Activated CD8-positive, alpha-beta memory T cell treated with anti-CD3 and anti-CD28 coated beads, Interleukin-2, amount 50 U/mL, for 4 hours (primary cell): ENCODE measurements at regions not wholly inside any gene's neighbourhood (a gene's known extent, or its start where the extent isn't known, plus 50 kb on each side); places are given as distances from the start of the nearest gene placed in this dataset.

ENCODE experiments used
- DNase-seq: peaks from one replicate; pipeline ENCODE4 v3.0.0-alpha.2; 2020

DNA sequence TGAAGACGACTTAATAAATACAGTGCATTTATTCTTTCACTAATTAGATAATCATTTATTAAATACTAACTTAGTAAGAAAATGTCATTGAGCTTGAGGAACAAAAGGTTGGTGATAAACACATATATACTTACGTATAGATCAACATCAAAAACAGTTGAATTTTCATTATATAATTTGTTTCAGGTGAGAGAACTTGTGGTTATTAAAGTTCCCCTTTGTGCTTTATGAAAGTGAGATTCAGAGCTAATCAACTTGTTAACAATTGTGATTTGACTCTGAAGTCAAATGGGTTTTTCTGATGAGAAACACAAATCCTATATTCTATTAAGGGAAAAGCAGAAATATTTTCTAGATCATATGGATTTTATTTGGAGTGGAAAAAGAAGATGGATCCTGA is 524.0 kb downstream of the SOX11 start:
- no peak for DNase-seq

DNA sequence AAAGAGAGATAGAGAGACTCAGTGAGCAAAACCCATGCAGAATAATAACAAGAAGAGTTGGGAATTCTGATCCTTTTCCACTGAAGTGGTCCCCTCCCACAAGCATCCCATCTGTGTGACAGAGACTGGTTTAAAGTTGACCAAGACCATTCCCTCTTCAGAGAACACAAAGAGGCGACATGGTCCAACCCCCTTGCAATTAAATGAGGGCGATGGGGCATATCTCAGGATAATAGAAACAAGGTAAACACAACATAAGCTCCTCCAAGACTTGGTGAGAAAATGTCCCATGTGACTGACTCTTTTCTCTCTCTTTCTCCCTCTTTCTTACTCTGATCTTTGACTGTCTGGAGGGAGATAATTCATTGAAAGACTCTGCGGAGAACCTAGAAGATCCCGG is 526.7 kb downstream of the SOX11 start:
- no peak for DNase-seq

DNA sequence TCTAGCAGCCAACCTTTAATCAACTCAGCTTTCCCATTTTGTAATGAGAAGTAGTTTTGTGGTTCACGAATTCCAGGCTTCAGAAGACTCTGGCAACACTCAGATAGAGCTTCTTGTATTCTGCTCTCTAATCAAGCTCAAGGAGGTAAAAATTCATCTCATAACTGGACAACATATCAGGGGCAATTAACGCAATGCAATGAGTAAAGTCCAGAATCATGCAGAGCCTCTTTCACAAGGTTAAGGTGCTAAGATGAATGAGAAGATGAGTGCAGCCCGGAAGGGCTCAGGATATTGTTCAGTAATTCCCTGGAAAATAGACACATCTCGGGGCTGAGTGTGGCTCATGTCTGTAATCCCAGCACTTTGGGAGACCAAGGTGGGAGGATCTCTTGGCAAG is 527.7 kb downstream of the SOX11 start:
- DNase-seq: no peak

DNA sequence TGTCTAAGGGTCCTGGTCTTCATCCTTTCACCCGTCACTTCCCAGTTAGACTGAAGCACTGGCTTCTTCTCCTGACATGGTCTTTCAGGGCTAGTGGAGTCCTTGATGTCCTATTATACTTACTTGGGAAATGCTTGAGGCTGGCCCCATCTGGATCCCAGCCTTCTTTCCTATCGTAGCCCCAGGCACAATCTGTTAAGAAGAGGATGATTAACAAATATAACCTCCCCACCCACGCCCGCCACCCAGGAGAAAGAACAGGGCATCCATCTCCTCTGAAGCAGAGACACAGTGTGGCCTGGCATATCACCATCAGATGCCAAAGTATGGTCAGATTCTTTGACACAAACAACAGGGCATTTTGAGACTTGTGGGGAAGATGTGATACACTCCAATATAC is 530.1 kb downstream of the SOX11 start:
- DNase-seq: no peak

DNA sequence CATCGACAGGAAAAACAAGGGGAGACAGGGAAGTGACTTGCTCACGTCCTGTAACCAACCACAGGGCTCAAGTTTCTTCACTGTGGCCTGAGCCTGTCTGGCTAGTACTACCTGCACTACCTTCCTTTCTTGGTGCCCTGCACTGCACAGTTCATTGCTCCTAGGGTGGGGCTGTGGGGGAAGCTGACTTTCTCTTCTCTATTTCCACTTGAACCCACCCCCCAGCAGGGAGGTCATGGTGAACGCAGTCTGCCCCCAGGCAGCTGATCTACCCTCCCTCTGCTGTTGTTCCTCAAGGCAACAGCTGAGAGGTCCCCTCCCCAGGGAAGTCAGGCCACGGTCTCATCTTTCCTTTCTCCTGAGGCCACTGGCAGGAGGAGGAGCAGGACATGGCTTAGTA is 532.1 kb downstream of the SOX11 start:
- DNase-seq: no peak

DNA sequence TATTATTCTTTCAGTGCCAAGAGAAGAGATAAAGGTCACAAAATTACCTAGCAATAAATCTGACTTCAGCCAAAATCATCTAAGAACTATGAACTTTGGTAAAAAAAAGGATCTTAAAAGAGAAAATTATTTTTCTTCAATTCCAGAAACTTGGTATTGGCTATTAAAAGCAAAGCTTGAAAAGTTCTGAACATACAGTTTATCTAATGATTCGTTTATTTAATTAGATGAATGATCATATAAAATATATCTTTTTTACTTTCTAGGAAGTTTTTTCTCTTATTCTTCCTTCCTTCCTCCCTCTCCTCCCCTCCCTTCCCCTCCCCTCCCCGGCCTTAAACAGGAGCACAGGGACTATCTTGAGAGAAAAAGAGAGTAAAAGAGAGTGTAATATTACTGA is 536.1 kb downstream of the SOX11 start:
- DNase-seq: no peak

DNA sequence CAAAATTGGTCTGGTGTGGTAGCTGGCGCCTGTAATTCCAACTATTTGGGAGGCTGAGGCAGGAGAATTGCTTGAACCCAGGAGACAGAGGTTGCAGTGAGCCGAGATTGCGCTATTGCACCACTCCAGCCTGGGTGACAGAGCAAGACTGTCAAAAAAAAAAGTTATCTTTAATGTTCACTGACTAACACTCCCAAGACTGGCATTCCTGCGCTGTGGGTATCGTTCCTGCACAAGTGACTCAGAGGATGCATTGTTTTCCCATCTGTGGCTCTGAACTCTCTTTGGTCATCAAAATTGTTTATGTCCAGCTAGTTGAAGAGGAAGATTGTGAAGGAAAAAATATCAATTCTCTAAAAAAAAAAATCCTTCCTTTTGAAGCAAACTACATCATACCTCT is 539.0 kb downstream of the SOX11 start:
- no peak for DNase-seq

DNA sequence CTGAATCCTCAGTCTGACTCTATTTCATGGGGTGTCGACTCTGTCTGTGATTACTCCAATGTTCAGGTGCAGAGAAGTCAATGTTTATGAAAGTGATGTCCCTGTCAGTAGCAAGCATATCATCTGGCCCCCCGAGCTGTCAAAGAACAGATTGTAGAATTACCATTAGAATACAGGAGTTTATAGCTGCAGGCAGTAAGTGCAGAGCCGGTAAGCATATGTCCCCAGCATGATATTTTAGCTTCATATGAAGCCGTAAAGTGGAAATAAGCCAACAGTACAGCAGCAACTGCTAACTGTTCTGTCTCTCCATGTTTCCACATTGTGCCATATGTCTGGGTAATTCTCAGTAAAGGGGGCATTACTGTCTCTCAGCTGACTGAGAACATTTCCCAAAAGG is 541.8 kb downstream of the SOX11 start:
- DNase-seq: no peak

DNA sequence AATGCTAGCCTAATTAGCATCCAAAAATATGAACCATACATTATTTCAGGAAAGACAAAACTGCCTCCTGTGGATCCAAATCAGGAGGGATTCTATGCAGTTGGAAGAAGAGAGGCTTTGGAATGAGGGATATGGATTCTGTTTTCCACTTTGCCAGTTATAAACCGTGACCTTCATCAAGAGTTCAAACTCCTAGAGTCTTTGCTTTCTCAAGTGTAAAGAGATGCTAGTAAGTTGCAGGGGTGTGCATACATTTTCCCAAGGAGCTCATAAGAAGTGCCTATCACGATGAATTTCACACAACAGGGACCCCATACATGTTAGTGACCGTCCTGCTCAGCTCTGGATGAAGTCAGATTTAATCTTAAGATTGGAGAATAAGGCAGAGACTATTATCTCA is 542.5 kb downstream of the SOX11 start:
- DNase-seq: no peak

DNA sequence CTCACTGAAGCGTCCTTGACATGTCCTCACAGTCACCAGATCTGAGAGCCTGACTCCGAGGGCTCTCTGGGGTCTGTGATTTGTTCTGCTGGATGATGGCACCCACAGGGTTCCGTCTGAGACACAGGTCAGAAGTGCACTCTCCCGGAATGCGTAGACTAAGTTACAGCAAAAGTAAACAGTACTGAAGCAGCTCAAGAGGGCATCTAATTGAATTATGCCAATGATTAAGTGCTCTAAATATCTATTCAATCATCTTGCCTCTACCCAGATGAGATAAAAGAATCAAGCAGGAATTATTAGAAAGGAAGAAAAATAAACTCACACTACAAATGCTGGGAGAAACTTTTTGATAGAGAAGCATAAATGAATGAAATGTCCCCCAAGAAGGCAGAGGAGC is 544.1 kb downstream of the SOX11 start:
- no peak for DNase-seq

DNA sequence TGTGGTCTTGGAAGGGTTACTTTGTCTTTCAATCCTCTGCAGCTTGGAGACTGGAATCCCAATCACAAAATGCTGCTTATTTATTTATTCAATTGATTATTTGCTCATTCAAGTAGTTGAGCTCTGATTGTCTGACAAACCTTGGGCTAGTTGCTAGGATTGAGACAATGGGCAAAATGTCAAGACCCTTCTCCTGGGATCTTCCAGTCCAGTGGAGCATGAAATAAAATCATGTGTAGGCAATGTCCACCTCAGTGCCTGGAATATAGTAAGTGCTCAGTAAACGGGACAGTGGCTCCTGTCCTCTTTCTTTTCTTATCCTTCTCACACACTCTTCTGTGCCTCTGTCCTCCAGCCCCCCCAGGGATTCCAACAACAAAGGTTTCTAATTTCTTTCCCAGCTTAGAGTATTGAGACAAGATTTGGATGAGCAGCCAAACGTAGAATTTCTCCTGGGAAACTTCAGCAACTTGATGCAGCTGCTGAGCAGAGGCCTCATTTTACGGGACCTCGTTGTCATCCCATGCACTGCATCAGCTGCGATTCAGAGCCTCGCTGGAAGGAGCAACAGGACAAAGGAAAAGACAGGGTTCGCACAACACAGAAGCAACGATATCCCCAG is 545.0 kb downstream of the SOX11 start:
- no peak for DNase-seq

DNA sequence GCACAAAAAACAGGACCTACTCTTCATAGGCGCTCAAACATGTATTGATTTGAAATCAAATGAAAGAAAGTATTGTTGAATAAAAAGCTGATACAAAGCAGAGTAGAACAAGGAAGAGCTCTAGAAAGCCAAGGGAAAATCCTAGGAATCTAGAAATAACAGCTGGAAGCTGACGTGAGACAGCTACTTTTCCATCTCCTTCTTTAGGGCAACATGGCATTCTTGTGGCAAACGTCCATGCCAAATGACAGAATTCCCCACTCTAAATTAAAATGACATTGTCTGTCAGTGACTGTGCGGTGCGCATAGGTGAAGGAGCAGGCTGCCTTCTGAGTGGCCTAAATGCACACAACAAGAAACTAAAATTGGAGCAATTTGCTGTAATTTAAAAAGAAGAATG is 557.4 kb downstream of the SOX11 start:
- DNase-seq: no peak

DNA sequence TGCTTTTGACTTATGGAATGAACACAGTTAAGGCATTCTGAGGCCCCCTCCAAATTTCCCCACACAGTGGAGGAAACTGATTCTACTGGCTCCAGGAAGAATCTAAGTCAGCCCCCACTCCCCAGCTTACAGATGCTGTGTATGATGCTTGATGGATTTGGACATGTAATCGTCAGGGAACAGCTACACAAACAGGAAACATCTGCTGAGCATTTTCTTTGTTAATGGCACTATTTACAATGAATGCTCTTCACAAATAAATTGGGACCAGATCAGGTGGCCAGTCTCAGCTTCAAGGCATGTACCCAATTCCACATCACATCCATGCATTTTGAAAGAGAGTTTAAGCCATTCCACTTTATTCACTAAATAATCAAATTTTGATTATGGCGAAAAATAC is 562.3 kb downstream of the SOX11 start:
- no peak for DNase-seq

DNA sequence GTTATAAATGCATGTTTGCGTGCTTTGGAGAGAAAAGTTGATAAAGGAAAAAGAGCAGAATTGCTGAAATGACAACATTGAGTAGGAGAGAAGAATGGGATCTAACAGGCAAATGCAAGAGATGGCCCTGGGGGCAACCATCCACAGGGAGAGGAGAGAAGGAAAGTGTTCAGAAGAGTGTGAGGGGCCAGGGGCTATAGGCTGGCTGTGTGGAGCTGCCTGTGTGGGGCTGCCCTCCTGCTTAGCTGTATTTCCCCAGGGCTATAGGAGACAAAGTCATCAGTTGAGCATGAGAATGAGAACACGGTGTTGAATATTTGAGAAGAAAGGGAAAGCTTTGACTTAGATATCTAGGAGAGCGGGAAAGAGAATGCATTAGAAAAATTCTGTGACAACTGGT is 572.0 kb downstream of the SOX11 start:
- DNase-seq: no peak

DNA sequence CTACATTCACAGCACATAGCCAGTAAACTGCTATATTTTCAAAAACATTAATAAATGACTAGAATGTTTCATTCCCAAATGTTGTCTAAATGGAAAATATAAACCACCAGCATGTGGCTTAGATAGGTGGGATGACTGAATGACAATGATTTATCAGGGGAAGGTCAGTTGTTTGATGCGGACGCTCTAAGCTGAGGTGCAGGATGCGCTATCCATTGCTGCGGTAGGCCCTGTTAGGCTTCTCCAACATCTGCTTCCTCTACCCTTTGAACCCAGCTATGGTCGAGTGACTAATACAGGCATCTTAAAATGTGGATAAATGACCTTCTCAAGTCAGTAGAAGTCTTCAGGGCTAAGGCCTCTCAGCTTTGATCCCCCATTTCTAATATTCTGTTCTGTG is 584.2 kb downstream of the CMPK2 start:
- no peak for DNase-seq

DNA sequence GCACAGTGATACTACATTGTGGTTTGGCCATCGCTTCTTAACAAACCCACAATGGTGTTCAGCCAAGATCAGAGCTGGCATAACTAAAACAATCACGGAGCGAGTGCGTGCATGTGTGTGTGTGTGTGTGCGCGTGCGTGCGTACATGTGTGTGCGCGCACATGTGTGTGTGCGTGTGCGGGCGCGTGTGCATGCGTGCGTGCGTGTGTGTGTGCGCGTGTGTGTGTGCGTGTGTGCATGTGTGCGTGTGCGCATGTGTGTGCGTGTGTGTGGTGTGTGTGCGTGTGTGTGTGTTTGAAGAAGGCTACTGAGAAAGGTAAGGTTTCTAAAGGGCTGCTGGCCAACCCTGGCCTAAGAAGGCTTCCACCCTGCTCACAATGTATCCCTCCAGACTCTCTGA is 582.4 kb downstream of the CMPK2 start:
- no peak for DNase-seq

DNA sequence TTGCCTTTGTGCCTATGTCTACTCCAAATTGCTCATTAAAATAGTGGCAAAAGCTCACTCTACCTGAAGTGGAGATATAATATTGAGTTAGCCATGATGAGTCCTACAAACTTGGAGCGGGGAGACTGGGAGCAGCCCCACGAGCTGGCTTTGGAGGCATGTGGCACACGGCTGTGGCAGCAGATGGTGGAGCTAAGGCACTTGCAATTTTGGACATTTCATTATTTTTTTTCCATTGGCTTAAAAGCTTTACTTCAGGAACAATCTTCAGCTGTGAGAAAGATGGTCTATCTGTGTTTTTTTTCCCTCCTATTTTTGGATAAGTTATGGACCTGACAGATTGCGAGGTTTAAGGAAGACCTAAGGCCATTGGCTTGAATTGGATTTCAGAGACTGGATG is 578.3 kb downstream of the CMPK2 start:
- no peak for DNase-seq

DNA sequence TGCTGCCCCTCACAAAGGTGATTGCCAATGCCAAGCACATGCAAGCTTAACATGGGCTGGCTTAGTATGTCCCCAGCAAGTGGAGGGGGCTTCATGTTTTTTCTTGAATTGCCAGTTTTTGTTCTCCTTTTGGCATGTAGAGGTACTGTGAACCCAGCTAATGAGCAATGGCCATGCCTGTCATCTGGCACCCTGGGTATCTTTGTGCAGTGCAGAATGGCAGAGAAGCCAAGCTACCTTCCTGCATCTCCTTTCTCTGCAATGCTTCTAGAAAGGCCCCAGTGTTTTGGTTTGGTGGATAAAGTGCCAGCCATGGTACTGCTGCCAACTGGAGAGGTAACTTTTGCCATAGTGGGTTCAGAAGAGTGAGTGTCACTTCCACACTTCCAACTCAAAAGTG is 576.9 kb downstream of the CMPK2 start:
- no peak for DNase-seq

DNA sequence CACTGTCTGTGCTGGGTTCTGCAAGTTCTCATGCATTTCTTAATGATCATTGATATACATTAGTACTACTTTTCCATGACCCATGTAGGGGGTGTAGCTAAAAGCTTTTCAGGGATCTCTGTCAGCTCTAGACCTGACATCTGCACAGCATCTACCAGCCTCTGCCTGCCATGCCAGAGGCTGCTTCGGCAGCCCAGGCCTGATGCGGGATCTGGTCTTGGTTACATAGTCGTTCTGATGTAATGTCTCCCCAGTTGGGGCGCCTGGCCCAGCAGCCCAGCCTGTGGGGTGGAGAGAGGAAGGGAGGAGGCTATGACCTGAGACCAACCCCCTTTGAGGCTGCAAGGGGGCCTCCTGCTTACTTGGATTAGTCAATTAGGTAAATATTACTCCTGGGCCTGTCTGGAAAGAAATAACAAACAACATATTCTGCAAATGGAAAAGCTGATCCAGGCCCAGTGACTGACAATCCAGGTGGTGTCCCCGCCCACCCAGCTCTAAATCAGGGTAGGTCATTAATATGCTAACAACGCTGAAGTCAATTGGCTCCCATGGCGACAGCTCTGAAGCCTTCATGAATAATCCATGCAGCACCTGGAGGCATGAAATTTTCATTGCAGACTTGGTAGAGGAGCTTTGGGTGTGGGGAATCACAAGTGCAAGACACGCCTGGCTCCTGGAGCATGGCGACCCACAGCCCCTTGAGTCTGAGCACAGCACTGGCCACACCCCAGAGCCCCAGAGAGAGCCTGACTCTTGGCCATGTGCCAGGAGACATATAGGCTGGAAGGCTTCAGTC is 575.3 kb downstream of the CMPK2 start:
- DNase-seq: no peak

DNA sequence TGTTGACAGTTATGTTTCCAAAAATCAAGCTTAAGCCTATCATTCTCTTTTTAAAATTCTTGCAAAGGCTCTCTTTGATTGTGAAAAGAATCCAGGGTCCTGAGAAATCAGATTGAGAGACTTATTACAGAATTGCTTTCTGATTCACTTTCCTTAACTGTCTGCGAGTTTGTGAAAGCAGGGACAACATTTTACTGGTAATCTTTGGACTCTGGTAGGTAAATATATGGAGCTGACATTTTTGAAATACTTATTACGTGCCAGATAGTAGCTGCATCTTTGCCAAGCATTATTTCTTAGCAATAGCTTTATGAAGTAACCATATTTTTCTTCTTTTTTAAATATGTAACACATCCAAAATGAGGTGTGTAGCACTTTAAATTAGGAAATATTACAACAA is 570.9 kb downstream of the CMPK2 start:
- no peak for DNase-seq

DNA sequence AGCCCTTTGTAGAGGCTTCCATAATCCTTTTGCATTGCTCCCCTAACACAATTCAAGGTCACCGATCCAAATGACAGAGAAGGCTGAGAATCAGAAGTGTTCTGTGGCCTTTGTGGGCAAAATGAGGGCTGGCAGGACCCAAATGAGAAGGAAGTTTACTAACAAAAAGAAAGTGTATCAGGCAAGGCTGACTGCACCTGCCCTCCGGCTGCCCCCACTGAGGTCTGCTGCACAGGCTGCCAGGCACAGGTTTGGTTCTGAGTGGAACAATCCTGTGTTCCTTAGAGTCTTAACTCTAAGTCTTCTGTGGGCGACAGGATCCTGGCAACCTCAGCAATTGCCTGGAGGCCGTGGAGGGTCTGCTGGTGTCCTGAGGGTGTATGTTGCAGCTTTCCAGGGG is 568.5 kb downstream of the CMPK2 start:
- DNase-seq: no peak

DNA sequence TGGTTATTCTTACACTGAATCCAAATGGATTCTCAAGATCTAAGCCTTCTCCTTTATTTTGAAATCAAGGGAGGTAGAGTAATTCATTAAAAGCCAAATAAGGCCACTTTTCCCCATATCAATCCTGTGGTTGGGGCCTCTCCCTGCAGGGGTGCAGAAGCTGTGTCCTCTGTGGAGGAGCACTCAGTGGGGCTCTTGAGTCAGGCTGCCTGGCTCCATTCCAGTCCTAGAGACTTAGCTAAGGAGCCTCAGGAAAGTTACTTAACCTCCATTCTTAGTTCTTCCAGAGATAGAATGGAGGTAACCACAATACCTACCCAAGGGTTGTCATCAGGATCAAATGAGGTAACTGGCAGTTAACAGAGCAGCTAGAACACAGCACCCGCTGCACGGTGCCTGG is 564.3 kb downstream of the CMPK2 start:
- no peak for DNase-seq

DNA sequence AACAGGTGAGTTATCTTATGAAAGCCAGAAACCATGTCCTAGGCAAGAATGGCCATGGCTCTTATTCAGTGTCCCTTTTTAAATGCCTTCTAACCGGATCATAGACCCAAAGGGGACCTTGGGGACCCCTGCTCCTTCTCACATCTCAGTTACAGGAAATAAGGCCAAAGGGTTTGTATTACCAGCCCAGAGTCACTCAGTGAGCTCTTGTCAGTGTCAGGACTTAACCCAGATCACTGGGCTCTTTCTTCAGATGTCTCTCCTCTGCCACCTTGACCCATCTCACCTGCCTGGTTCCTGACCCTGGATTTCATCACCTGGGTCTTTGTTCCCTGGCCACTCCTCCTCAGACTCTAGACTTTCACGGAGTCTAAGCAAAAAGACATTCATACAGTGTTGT is 556.7 kb downstream of the CMPK2 start:
- DNase-seq: no peak

DNA sequence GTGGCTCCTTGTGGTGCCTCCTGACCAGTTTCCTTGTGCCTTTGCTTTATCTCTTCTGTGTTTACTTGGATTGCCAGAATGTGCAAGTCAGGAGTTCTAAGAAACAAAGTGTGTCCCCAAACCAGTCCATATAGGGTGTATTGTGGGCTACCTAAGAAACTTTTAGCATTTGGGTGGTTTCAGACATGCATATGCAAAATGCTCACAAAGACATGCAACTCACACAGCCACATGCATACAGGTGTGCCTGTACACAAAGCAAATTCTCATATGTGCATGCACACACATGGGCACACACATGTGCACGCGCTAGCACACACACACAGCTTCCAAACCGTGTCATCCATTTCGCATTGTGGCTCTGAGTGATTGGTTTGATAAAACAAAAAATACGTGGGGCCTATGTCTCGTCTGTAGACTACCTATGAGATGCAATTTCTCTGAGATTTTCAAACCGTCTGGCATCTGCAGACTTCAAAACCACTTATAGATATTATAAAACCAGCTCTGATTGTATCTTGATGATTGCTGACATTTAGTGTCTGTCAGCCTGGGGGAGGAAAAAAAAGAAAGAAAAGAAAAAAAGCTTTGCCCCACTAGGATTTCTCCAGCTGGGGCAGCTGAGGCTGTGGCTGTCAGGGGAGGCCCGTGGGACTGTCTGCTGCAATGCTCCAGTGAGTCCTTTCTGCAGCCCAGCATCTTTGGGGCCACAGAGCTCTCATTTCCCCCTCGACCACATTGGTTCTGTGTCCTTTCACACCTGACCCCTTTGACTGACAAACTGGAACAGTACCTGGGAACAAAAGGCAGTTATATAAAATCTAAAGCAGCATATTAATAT is 556.1 kb downstream of the CMPK2 start:
- no peak for DNase-seq
